ENCODE measurements at regions not wholly inside any gene's neighbourhood (a gene's known extent, or its start where the extent isn't known, plus 50 kb on each side); places are given as distances from the start of the nearest gene placed in this dataset.
"Not testable (repeated sequence)": the region's sequence is repeated elsewhere in the genome, so short reads cannot be mapped to it uniquely, and the experiment has no call there.

DNA sequence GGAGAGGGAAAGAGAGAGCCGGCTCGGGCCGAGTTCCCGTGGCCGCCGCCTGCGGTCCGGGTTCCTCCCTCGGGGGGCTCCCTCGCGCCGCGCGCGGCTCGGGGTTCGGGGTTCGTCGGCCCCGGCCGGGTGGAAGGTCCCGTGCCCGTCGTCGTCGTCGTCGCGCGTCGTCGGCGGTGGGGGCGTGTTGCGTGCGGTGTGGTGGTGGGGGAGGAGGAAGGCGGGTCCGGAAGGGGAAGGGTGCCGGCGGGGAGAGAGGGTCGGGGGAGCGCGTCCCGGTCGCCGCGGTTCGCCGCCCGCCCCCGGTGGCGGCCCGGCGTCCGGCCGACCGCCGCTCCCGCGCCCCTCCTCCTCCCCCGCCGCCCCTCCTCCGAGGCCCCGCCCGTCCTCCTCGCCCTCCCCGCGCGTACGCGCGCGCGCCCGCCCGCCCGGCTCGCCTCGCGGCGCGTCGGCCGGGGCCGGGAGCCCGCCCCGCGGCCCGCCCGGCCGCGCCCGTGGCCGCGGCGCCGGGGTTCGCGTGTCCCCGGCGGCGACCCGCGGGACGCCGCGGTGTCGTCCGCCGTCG is 2308.3 kb upstream of the TPTE start:
- TF ChIP-seq POLR2AphosphoS5 (IDR thresholded peaks at IDR 0.05; ENCODE audit: low read depth, low read length); SP1 (IDR thresholded peaks at IDR 0.05; ENCODE audit: low read depth); RAD21 (IDR thresholded peaks at IDR 0.05; ENCODE audit: low read depth); TCF7L2 (IDR thresholded peaks at IDR 0.05; ENCODE audit: borderline replicate concordance, extremely low read depth, insufficient read depth, insufficient read length); EZH2 (IDR thresholded peaks at IDR 0.05); YY1 (IDR thresholded peaks at IDR 0.05; ENCODE audit: extremely low read depth, insufficient replicate concordance, low read depth, low read length); EZH2phosphoT487 (IDR thresholded peaks at IDR 0.05; ENCODE audit: borderline replicate concordance); POLR2A (IDR thresholded peaks at IDR 0.05; ENCODE audit: borderline replicate concordance, extremely low read depth, insufficient read depth, insufficient read length); SRF (IDR thresholded peaks at IDR 0.05; ENCODE audit: low read depth); ELF1 (IDR thresholded peaks at IDR 0.05; ENCODE audit: borderline replicate concordance, low read depth): not testable (repeated sequence)
- TF ChIP-seq, protein P1, sequence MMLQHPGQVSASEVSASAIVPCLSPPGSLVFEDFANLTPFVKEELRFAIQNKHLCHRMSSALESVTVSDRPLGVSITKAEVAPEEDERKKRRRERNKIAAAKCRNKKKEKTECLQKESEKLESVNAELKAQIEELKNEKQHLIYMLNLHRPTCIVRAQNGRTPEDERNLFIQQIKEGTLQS (IDR thresholded peaks at IDR 0.05), result not testable (repeated sequence)
- TF ChIP-seq, protein P2, sequence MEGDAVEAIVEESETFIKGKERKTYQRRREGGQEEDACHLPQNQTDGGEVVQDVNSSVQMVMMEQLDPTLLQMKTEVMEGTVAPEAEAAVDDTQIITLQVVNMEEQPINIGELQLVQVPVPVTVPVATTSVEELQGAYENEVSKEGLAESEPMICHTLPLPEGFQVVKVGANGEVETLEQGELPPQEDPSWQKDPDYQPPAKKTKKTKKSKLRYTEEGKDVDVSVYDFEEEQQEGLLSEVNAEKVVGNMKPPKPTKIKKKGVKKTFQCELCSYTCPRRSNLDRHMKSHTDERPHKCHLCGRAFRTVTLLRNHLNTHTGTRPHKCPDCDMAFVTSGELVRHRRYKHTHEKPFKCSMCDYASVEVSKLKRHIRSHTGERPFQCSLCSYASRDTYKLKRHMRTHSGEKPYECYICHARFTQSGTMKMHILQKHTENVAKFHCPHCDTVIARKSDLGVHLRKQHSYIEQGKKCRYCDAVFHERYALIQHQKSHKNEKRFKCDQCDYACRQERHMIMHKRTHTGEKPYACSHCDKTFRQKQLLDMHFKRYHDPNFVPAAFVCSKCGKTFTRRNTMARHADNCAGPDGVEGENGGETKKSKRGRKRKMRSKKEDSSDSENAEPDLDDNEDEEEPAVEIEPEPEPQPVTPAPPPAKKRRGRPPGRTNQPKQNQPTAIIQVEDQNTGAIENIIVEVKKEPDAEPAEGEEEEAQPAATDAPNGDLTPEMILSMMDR (IDR thresholded peaks at IDR 0.05 in 2 of 3, conservative IDR thresholded peaks at IDR 0.05 in 1 of 3; ENCODE audit: borderline replicate concordance in 1 of 3, insufficient read depth in 1 of 3, low read depth in 2 of 3, low read length in 2 of 3), result not testable (repeated sequence)
- TF ChIP-seq, protein P3, sequence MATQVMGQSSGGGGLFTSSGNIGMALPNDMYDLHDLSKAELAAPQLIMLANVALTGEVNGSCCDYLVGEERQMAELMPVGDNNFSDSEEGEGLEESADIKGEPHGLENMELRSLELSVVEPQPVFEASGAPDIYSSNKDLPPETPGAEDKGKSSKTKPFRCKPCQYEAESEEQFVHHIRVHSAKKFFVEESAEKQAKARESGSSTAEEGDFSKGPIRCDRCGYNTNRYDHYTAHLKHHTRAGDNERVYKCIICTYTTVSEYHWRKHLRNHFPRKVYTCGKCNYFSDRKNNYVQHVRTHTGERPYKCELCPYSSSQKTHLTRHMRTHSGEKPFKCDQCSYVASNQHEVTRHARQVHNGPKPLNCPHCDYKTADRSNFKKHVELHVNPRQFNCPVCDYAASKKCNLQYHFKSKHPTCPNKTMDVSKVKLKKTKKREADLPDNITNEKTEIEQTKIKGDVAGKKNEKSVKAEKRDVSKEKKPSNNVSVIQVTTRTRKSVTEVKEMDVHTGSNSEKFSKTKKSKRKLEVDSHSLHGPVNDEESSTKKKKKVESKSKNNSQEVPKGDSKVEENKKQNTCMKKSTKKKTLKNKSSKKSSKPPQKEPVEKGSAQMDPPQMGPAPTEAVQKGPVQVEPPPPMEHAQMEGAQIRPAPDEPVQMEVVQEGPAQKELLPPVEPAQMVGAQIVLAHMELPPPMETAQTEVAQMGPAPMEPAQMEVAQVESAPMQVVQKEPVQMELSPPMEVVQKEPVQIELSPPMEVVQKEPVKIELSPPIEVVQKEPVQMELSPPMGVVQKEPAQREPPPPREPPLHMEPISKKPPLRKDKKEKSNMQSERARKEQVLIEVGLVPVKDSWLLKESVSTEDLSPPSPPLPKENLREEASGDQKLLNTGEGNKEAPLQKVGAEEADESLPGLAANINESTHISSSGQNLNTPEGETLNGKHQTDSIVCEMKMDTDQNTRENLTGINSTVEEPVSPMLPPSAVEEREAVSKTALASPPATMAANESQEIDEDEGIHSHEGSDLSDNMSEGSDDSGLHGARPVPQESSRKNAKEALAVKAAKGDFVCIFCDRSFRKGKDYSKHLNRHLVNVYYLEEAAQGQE (IDR thresholded peaks at IDR 0.05; ENCODE audit: low read depth), result not testable (repeated sequence)

Data from HCT116 (cell line).